Astrocyte of the spinal cord (primary cell): ENCODE measurements at regions not wholly inside any gene's neighbourhood (a gene's known extent, or its start where the extent isn't known, plus 50 kb on each side); places are given as distances from the start of the nearest gene placed in this dataset.
A peak's percentile ranks its signal among the peaks of the same experiment; 100 is the strongest.
"Not testable (repeated sequence)": the region's sequence is repeated elsewhere in the genome, so short reads cannot be mapped to it uniquely, and the experiment has no call there.

ENCODE experiments used
- DNase-seq: peaks from one replicate; pipeline ENCODE4 v3.0.0; 2011; ENCODE audit warnings: low read depth, low spot score
- H3K4me3 ChIP-seq: 2 replicates; pipeline ENCODE4 v1.5.1; 2011; ENCODE audit warnings: low read depth, mild to moderate bottlenecking, low read length, moderate library complexity
- in situ Hi-C: cut with HindIII; loops from 2 replicates; pipeline ENCODE4 v1.10.0; 2017; ENCODE audit warnings: low sequenced_read_pairs
- TF ChIP-seq, protein P1 (sequence below): IDR thresholded peaks from 2 replicates; pipeline ENCODE4 v1.5.1; 2012; ENCODE audit warnings: low read depth, mild to moderate bottlenecking, low read length, inconsistent platforms

DNA sequence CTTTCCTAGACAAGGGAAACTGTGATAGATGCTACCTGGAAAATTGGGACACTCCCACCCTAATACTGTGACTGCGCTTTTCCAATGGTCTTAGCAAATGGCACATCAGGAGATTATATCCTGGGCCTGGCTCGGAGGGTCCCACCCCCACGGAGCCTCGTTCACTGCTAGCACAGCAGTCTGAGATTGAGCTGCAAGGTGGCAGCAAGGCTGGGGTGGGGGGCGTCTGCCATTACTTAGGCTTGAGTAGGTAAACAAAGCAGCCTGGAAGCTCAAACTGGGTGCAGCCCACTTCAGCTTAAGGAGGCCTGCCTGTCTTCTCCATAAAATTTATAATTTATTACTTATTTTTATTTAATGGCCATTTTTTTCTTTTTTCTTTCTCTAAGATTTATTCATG is 802.1 kb upstream of the SLC39A10 start:
- TF ChIP-seq, protein P1, sequence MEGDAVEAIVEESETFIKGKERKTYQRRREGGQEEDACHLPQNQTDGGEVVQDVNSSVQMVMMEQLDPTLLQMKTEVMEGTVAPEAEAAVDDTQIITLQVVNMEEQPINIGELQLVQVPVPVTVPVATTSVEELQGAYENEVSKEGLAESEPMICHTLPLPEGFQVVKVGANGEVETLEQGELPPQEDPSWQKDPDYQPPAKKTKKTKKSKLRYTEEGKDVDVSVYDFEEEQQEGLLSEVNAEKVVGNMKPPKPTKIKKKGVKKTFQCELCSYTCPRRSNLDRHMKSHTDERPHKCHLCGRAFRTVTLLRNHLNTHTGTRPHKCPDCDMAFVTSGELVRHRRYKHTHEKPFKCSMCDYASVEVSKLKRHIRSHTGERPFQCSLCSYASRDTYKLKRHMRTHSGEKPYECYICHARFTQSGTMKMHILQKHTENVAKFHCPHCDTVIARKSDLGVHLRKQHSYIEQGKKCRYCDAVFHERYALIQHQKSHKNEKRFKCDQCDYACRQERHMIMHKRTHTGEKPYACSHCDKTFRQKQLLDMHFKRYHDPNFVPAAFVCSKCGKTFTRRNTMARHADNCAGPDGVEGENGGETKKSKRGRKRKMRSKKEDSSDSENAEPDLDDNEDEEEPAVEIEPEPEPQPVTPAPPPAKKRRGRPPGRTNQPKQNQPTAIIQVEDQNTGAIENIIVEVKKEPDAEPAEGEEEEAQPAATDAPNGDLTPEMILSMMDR: no peak
- in situ Hi-C loops: no loop called here
- no peak for DNase-seq
- no peak overlapping the region for H3K4me3 ChIP-seq

DNA sequence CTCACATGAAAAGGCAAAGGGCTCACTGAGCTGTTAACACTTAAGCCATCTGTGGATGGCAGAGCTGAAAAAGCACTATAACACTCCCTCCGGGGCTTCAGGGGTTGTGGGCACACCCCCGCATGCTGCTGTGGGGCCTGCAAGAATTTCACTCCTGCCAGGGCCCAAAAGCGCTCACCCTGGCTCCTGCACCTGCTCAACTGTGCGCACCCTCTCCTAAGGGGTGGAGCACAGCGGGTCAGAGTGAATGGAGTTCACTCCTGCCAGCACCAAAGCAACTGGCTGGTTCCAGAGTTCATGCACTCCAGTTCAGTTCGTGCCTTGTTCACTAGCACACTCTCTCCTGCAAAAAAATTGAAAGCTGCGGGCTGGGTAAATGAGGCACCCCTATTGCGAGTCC is 814.2 kb upstream of the SLC39A10 start:
- no peak overlapping the region for H3K4me3 ChIP-seq
- no peak for DNase-seq
- TF ChIP-seq, protein P1: no peak
- in situ Hi-C loops: no loop called here

- DNase-seq, H3K4me3 ChIP-seq, in situ Hi-C loops: not testable (repeated sequence)
Measured at GRCh38 chr2:194834371-194834770, 822.7 kb upstream of the SLC39A10 start.

GRCh38 chr2:194826241-194826640 is 830.8 kb upstream of the SLC39A10 start:
- H3K4me3 ChIP-seq: no peak overlapping the region
- TF ChIP-seq, protein P1: no peak
- in situ Hi-C loops: no loop called here
- DNase-seq: peak; percentile 41

DNA sequence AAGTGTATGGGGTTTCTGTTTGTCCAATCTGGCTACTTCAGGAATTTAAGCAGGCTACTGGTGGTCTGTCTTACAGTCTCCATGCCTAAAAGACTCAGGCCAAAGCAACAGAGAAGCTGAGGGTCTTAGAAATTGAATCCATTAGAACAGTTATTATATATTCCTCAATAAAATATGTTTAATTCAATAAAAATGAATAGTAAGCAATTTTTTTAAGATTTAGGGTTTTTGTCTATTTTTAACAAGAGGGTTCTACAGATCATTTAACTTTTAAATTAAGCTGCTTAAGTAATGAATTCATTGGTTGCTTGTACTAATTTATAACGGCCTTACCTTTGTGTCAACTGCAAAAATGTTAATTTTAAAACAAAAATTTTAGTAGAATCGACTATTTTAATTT is 832.6 kb upstream of the SLC39A10 start:
- H3K4me3 ChIP-seq: no peak overlapping the region
- in situ Hi-C loops: no loop called here
- TF ChIP-seq, protein P1: no peak
- DNase-seq: no peak

- in situ Hi-C loops: no loop called here
- no peak overlapping the region for H3K4me3 ChIP-seq
- TF ChIP-seq, protein P1: no peak
- no peak for DNase-seq
Measured at GRCh38 chr2:194822657-194823056, 834.4 kb upstream of the SLC39A10 start.

DNA sequence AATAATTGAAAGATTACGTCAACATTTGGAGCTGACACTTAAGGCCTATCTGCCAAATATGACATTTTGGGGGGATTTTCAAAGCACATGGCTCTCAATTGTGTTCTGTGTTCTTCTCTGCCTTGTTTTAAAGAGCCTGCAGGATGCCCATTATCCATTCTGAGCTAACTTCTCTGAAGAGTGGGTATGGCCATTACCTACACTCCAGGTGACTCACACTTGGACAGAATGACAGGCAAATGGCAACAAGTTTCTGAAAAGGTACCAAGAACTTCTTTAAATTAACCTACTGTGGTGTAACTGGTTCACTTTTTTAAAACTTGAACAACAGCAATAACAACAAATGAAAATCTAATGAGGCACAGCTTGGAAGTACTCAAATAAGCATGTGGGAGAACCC is 834.9 kb upstream of the SLC39A10 start:
- DNase-seq: no peak
- no peak overlapping the region for H3K4me3 ChIP-seq
- in situ Hi-C loops: no loop called here
- TF ChIP-seq, protein P1: no peak
